Fibroblast of the aortic adventitia (primary cell): ENCODE measurements at regions not wholly inside any gene's neighbourhood (a gene's known extent, or its start where the extent isn't known, plus 50 kb on each side); places are given as distances from the start of the nearest gene placed in this dataset. TPM values are rescaled to one million over a fixed set of nuclear protein-coding genes. Genes with fewer than 3 reads are reported as not detected.
"Not testable (repeated sequence)": the region's sequence is repeated elsewhere in the genome, so short reads cannot be mapped to it uniquely, and the experiment has no call there.

Experiments used
- DNase-seq: peaks from one replicate; pipeline ENCODE4 v3.0.0-alpha.2; 2010; ENCODE audit warnings: low read depth
- H3K4me3 ChIP-seq: 2 replicates; pipeline ENCODE4 v1.5.1; 2011; ENCODE audit warnings: low read depth, mild to moderate bottlenecking, control low read depth, low read length, moderate library complexity
- small RNA-seq: library from RNA; depleted of rRNA; stranded (forward); fragments of <200 nt; gene quantifications from one replicate; pipeline ENCODE3, GENCODE V24; 2012

GRCh38 chr9:62909447-62909846 is 1719.6 kb downstream of the SPATA31A7 start:
- DNase-seq, H3K4me3 ChIP-seq: not testable (repeated sequence)

- H3K4me3 ChIP-seq, DNase-seq: not testable (repeated sequence)
Observed at GRCh38 chr9:62912278-62912677, 1722.4 kb downstream of the SPATA31A7 start.

- DNase-seq, H3K4me3 ChIP-seq: not testable (repeated sequence)
Observed at GRCh38 chr9:62915168-62915567, 1725.3 kb downstream of the SPATA31A7 start.

GRCh38 chr9:62915661-62916060 is 1725.8 kb downstream of the SPATA31A7 start:
- DNase-seq, result not testable (repeated sequence)
- peak overlapping the region; percentile 44 for H3K4me3 ChIP-seq

DNA sequence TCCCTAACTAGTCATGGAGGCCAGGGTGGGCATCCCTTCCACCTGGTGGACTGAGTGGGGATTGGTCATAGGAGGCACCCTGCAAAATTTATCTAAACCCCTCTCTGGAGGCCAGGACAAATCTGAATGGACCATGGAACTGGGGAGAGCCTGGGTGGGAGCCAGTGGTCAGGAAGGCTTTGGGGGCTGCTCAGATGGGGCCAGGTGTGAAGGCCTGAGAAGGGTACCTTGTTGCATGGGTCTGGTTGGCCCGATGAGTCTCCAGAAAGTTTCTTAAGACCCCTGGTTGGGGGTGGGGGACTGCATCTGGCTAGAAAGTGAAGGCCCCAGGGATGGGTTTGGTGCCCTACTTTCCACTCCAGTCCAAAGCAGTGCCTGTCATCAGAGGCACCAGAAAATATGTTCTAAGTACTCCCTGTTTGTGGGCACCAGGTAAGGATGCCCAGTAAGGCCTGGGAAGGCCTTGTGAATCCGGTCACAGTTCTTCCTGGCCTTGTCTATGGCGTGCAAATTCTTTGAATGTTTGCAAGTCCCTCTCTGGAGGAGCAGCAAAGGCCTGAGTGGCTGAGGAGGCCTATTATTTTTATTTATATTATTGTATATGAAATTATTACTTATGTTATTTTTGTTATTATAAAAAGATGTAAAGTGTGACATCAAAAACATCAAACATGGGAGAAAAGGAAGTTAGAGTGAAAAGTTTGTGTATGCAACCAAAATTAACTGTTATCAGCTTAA is 1729.0 kb downstream of the SPATA31A7 start:
- not testable (repeated sequence) for DNase-seq, H3K4me3 ChIP-seq

DNA sequence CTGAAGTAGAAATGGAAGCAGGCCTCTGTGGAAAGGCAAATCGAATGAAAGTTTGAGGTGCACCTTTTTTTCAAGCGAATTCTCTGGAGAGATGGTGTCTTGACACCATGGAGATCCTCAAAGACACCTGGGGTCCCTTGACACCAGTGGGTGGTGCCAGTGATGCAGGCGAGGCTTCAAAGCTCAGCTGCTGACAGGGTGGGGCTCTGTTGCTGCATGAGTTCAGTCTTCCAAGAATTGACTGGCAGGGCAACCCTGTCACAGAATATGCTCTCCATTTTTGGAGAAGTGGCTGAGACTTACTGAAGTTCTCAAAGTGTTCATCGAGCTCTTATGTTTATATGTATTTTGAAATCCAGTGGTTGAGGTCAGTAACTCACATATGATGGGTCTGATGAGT is 1741.6 kb downstream of the SPATA31A7 start:
- not testable (repeated sequence) for H3K4me3 ChIP-seq, DNase-seq

- not testable (repeated sequence) for H3K4me3 ChIP-seq
Observed at GRCh38 chr9:62952840-62953239, 1763.0 kb downstream of the SPATA31A7 start.

More at GRCh38 chr9:62952840-62953239, 1763.0 kb downstream of the SPATA31A7 start:
- not testable (repeated sequence) for DNase-seq

Small RNA genes in the stretch of these regions (small RNA-seq; reads per million reads assigned to genes)
- not detected for gene RNA5SP283
